ENCODE measurements at regions not wholly inside any gene's neighbourhood (a gene's known extent, or its start where the extent isn't known, plus 50 kb on each side); places are given as distances from the start of the nearest gene placed in this dataset.

- no peak overlapping the region for H3K4me3 Mint-ChIP-seq
These were observed 594.4 kb downstream of the SLITRK6 start for GRCh38 chr13:85204668-85205344.

GRCh38 chr13:85197431-85197830, 601.8 kb downstream of the SLITRK6 start:
- no peak for DNase-seq
- Mint-ChIP-seq H3K4me3 (no peak overlapping the region), H3K36me3 (ENCODE audit: insufficient read depth in 2 of 2) (no peaks in the 10 kb centered on the region), H3K9me3 (peaks cover 4 to 5% of the 10 kb centered on the region in 2 donors), H3K27ac (no peak overlapping the region), H3K27me3 (ENCODE audit: low read depth) (no peaks in the 10 kb centered on the region), H3K4me1 (ENCODE audit: low read depth) (no peaks in the 10 kb centered on the region)
- no peak for ATAC-seq (replicated peaks in 1 of 2)

More at GRCh38 chr13:85204668-85205344, 594.4 kb downstream of the SLITRK6 start:
- DNase-seq = no peak
- no peaks in the 10 kb centered on the region for H3K27me3 Mint-ChIP-seq (ENCODE audit: low read depth)
- H3K9me3 Mint-ChIP-seq = peaks cover 3 to 7% of the 10 kb centered on the region in 2 donors
- no peak for ATAC-seq (replicated peaks in 1 of 2)
- H3K27ac Mint-ChIP-seq = no peak overlapping the region
- H3K36me3 Mint-ChIP-seq (ENCODE audit: insufficient read depth in 2 of 2) = no peaks in the 10 kb centered on the region
- no peaks in the 10 kb centered on the region for H3K4me1 Mint-ChIP-seq (ENCODE audit: low read depth)

GRCh38 chr13:85194482-85194881, 604.7 kb downstream of the SLITRK6 start:
- Mint-ChIP-seq H3K4me3 (no peak overlapping the region), H3K27ac (no peak overlapping the region), H3K36me3 (ENCODE audit: insufficient read depth in 2 of 2) (no peaks in the 10 kb centered on the region), H3K9me3 (peaks cover 4 to 5% of the 10 kb centered on the region in 2 donors), H3K27me3 (ENCODE audit: low read depth) (no peaks in the 10 kb centered on the region), H3K4me1 (ENCODE audit: low read depth) (no peaks in the 10 kb centered on the region)
- DNase-seq (no peak), ATAC-seq (replicated peaks in 1 of 2) (no peak)

- no peak overlapping the region for H3K27ac Mint-ChIP-seq
- no peak overlapping the region for H3K4me3 Mint-ChIP-seq
- no peaks in the 10 kb centered on the region for H3K4me1 Mint-ChIP-seq (ENCODE audit: low read depth)
- H3K27me3 Mint-ChIP-seq (ENCODE audit: low read depth) = no peaks in the 10 kb centered on the region
- ATAC-seq (replicated peaks in 1 of 2) (no peak), DNase-seq (no peak)
- no peaks in the 10 kb centered on the region for H3K36me3 Mint-ChIP-seq (ENCODE audit: insufficient read depth in 2 of 2)
- peaks cover 3% of the 10 kb centered on the region in 2 donors for H3K9me3 Mint-ChIP-seq
These were observed 607.1 kb downstream of the SLITRK6 start for GRCh38 chr13:85191996-85192718.

- Mint-ChIP-seq H3K27me3 (ENCODE audit: low read depth) (no peaks in the 10 kb centered on the region), H3K36me3 (ENCODE audit: insufficient read depth in 2 of 2) (no peaks in the 10 kb centered on the region), H3K4me1 (ENCODE audit: low read depth) (no peaks in the 10 kb centered on the region), H3K4me3 (no peak overlapping the region), H3K27ac (no peak overlapping the region), H3K9me3 (peaks cover 3 to 7% of the 10 kb centered on the region in 2 donors)
- DNase-seq (no peak), ATAC-seq (replicated peaks in 1 of 2) (no peak)
These were observed 612.7 kb downstream of the SLITRK6 start for GRCh38 chr13:85186356-85187045.

GRCh38 chr13:85174291-85174690, 624.9 kb downstream of the SLITRK6 start:
- DNase-seq (no peak), ATAC-seq (replicated peaks in 1 of 2) (no peak)
- Mint-ChIP-seq H3K27me3 (ENCODE audit: low read depth) (no peaks in the 10 kb centered on the region), H3K27ac (no peak overlapping the region), H3K4me3 (no peak overlapping the region), H3K36me3 (ENCODE audit: insufficient read depth in 2 of 2) (no peaks in the 10 kb centered on the region), H3K4me1 (ENCODE audit: low read depth) (no peaks in the 10 kb centered on the region), H3K9me3 (peaks cover 5 to 6% of the 10 kb centered on the region in 2 donors)

- no peak overlapping the region for H3K4me3 Mint-ChIP-seq
- peaks cover 7 to 9% of the 10 kb centered on the region in 2 donors for H3K9me3 Mint-ChIP-seq
- ATAC-seq (replicated peaks in 1 of 2) (no peak), DNase-seq (no peak)
- no peaks in the 10 kb centered on the region for H3K27me3 Mint-ChIP-seq (ENCODE audit: low read depth)
- H3K27ac Mint-ChIP-seq = no peak overlapping the region
- no peaks in the 10 kb centered on the region for H3K36me3 Mint-ChIP-seq (ENCODE audit: insufficient read depth in 2 of 2)
- no peaks in the 10 kb centered on the region for H3K4me1 Mint-ChIP-seq (ENCODE audit: low read depth)
These were observed 628.8 kb downstream of the SLITRK6 start for GRCh38 chr13:85170372-85170771.

- Mint-ChIP-seq H3K4me3 (no peak overlapping the region), H3K36me3 (ENCODE audit: insufficient read depth in 2 of 2) (no peaks in the 10 kb centered on the region), H3K9me3 (peaks cover 12 to 18% of the 10 kb centered on the region in 2 donors), H3K27ac (no peak overlapping the region), H3K27me3 (ENCODE audit: low read depth) (no peaks in the 10 kb centered on the region), H3K4me1 (ENCODE audit: low read depth) (no peaks in the 10 kb centered on the region)
- ATAC-seq (replicated peaks in 1 of 2) (no peak), DNase-seq (no peak)
These were observed 632.3 kb downstream of the SLITRK6 start for GRCh38 chr13:85166891-85167290.

- no peaks in the 10 kb centered on the region for H3K27me3 Mint-ChIP-seq (ENCODE audit: low read depth)
- H3K9me3 Mint-ChIP-seq = peaks cover 9 to 15% of the 10 kb centered on the region in 2 donors
- ATAC-seq (replicated peaks in 1 of 2) (no peak), DNase-seq (no peak)
- H3K4me1 Mint-ChIP-seq (ENCODE audit: low read depth) = no peaks in the 10 kb centered on the region
- no peak overlapping the region for H3K27ac Mint-ChIP-seq
- H3K36me3 Mint-ChIP-seq (ENCODE audit: insufficient read depth in 2 of 2) = no peaks in the 10 kb centered on the region
- no peak overlapping the region for H3K4me3 Mint-ChIP-seq
These were observed 636.2 kb downstream of the SLITRK6 start for GRCh38 chr13:85163063-85163462.

- ATAC-seq (replicated peaks in 1 of 2) = no peak
- H3K4me3 Mint-ChIP-seq = no peak overlapping the region
- H3K4me1 Mint-ChIP-seq (ENCODE audit: low read depth) = no peaks in the 10 kb centered on the region
These were observed 651.2 kb downstream of the SLITRK6 start for GRCh38 chr13:85148009-85148408.

GRCh38 chr13:85142351-85142927, 656.8 kb downstream of the SLITRK6 start:
- Mint-ChIP-seq H3K27me3 (ENCODE audit: low read depth) (no peaks in the 10 kb centered on the region), H3K4me3 (no peak overlapping the region), H3K4me1 (ENCODE audit: low read depth) (no peaks in the 10 kb centered on the region), H3K9me3 (peaks cover 7 to 8% of the 10 kb centered on the region in 2 donors), H3K36me3 (ENCODE audit: insufficient read depth in 2 of 2) (no peaks in the 10 kb centered on the region), H3K27ac (no peak overlapping the region)
- DNase-seq = no peak
- no peak for ATAC-seq (replicated peaks in 1 of 2)

More at GRCh38 chr13:85148009-85148408, 651.2 kb downstream of the SLITRK6 start:
- no peaks in the 10 kb centered on the region for H3K36me3 Mint-ChIP-seq (ENCODE audit: insufficient read depth in 2 of 2)
- peaks cover 5% of the 10 kb centered on the region in 2 donors for H3K9me3 Mint-ChIP-seq
- no peak overlapping the region for H3K27ac Mint-ChIP-seq
- DNase-seq = no peak
- no peaks in the 10 kb centered on the region for H3K27me3 Mint-ChIP-seq (ENCODE audit: low read depth)

- ATAC-seq (replicated peaks in 1 of 2) (no peak), DNase-seq (no peak)
- Mint-ChIP-seq H3K4me1 (ENCODE audit: low read depth) (no peaks in the 10 kb centered on the region), H3K9me3 (peaks cover 7 to 8% of the 10 kb centered on the region in 2 donors), H3K27me3 (ENCODE audit: low read depth) (no peaks in the 10 kb centered on the region), H3K4me3 (no peak overlapping the region), H3K36me3 (ENCODE audit: insufficient read depth in 2 of 2) (no peaks in the 10 kb centered on the region), H3K27ac (no peak overlapping the region)
These were observed 657.8 kb downstream of the SLITRK6 start for GRCh38 chr13:85141401-85141800.

GRCh38 chr13:85140192-85140591, 659.0 kb downstream of the SLITRK6 start:
- no peak overlapping the region for H3K4me3 Mint-ChIP-seq
- DNase-seq = no peak

More at GRCh38 chr13:85140192-85140591, 659.0 kb downstream of the SLITRK6 start:
- H3K9me3 Mint-ChIP-seq = peaks cover 7 to 8% of the 10 kb centered on the region in 2 donors
- no peaks in the 10 kb centered on the region for H3K4me1 Mint-ChIP-seq (ENCODE audit: low read depth)
- no peaks in the 10 kb centered on the region for H3K36me3 Mint-ChIP-seq (ENCODE audit: insufficient read depth in 2 of 2)
- ATAC-seq (replicated peaks in 1 of 2) = no peak
- H3K27me3 Mint-ChIP-seq (ENCODE audit: low read depth) = no peaks in the 10 kb centered on the region
- H3K27ac Mint-ChIP-seq = no peak overlapping the region
